ENCODE measurements at regions not wholly inside any gene's neighbourhood (a gene's known extent, or its start where the extent isn't known, plus 50 kb on each side); places are given as distances from the start of the nearest gene placed in this dataset.

GRCh38 chr1:187853505-187853904 is 1024.8 kb downstream of the PLA2G4A start:
- H3K27me3 ChIP-seq (replicated peaks; ENCODE audit: control insufficient read depth, insufficient read depth, low read length), result no peaks in the 10 kb centered on the region
- DNase-seq (ENCODE audit: extremely low read depth, insufficient read length), result no peak
- TF ChIP-seq CTCF (IDR thresholded peaks at IDR 0.05; ENCODE audit: insufficient read depth, low read length, poor library complexity, severe bottlenecking), result no peak
- no peaks in the 10 kb centered on the region for H3K36me3 ChIP-seq (ENCODE audit: control insufficient read depth, insufficient read depth, low read length)
- no peak overlapping the region for H3K4me3 ChIP-seq (replicated peaks; ENCODE audit: low read depth, low read length)

GRCh38 chr1:187854457-187854856 is 1025.7 kb downstream of the PLA2G4A start:
- Histone ChIP-seq H3K27me3 (replicated peaks; ENCODE audit: control insufficient read depth, insufficient read depth, low read length) (no peaks in the 10 kb centered on the region), H3K36me3 (ENCODE audit: control insufficient read depth, insufficient read depth, low read length) (no peaks in the 10 kb centered on the region), H3K4me3 (replicated peaks; ENCODE audit: low read depth, low read length) (no peak overlapping the region)
- TF ChIP-seq CTCF (IDR thresholded peaks at IDR 0.05; ENCODE audit: insufficient read depth, low read length, poor library complexity, severe bottlenecking), result no peak
- DNase-seq (ENCODE audit: extremely low read depth, insufficient read length), result no peak

GRCh38 chr1:187862506-187862905 is 1033.8 kb downstream of the PLA2G4A start:
- Histone ChIP-seq H3K27me3 (replicated peaks; ENCODE audit: control insufficient read depth, insufficient read depth, low read length) (no peaks in the 10 kb centered on the region), H3K4me3 (replicated peaks; ENCODE audit: low read depth, low read length) (no peak overlapping the region), H3K36me3 (ENCODE audit: control insufficient read depth, insufficient read depth, low read length) (no peaks in the 10 kb centered on the region)
- no peak for DNase-seq (ENCODE audit: extremely low read depth, insufficient read length)
- no peak for TF ChIP-seq CTCF (IDR thresholded peaks at IDR 0.05; ENCODE audit: insufficient read depth, low read length, poor library complexity, severe bottlenecking)

GRCh38 chr1:187870552-187870951 is 1041.8 kb downstream of the PLA2G4A start:
- H3K4me3 ChIP-seq (replicated peaks; ENCODE audit: low read depth, low read length), result no peak overlapping the region
- no peak for TF ChIP-seq CTCF (IDR thresholded peaks at IDR 0.05; ENCODE audit: insufficient read depth, low read length, poor library complexity, severe bottlenecking)
- no peaks in the 10 kb centered on the region for H3K27me3 ChIP-seq (replicated peaks; ENCODE audit: control insufficient read depth, insufficient read depth, low read length)
- DNase-seq (ENCODE audit: extremely low read depth, insufficient read length), result no peak
- H3K36me3 ChIP-seq (ENCODE audit: control insufficient read depth, insufficient read depth, low read length), result no peaks in the 10 kb centered on the region

GRCh38 chr1:187871177-187871845 is 1042.6 kb downstream of the PLA2G4A start:
- Histone ChIP-seq H3K27me3 (replicated peaks; ENCODE audit: control insufficient read depth, insufficient read depth, low read length) (no peaks in the 10 kb centered on the region), H3K36me3 (ENCODE audit: control insufficient read depth, insufficient read depth, low read length) (no peaks in the 10 kb centered on the region), H3K4me3 (replicated peaks; ENCODE audit: low read depth, low read length) (no peak overlapping the region)
- no peak for DNase-seq (ENCODE audit: extremely low read depth, insufficient read length)
- TF ChIP-seq CTCF (IDR thresholded peaks at IDR 0.05; ENCODE audit: insufficient read depth, low read length, poor library complexity, severe bottlenecking), result no peak

GRCh38 chr1:187872550-187872949 is 1043.8 kb downstream of the PLA2G4A start:
- Histone ChIP-seq H3K4me3 (replicated peaks; ENCODE audit: low read depth, low read length) (no peak overlapping the region), H3K27me3 (replicated peaks; ENCODE audit: control insufficient read depth, insufficient read depth, low read length) (no peaks in the 10 kb centered on the region)
- TF ChIP-seq CTCF (IDR thresholded peaks at IDR 0.05; ENCODE audit: insufficient read depth, low read length, poor library complexity, severe bottlenecking), result no peak

More at GRCh38 chr1:187872550-187872949, 1043.8 kb downstream of the PLA2G4A start:
- no peak for DNase-seq (ENCODE audit: extremely low read depth, insufficient read length)
- H3K36me3 ChIP-seq (ENCODE audit: control insufficient read depth, insufficient read depth, low read length), result no peaks in the 10 kb centered on the region

Measured in GM06990 (cell line).